Stimulated activated CD4-positive, alpha-beta T cell treated with anti-CD3 and anti-CD28 coated beads, Interleukin-2, amount 100 ng/mL, for 48 hours (primary cell): ENCODE measurements at regions not wholly inside any gene's neighbourhood (a gene's known extent, or its start where the extent isn't known, plus 50 kb on each side); places are given as distances from the start of the nearest gene placed in this dataset.

ENCODE experiments used
- DNase-seq, 2 donors: peaks; one replicate each; pipeline ENCODE4 v3.0.0-alpha.2; 2020

- DNase-seq: no peak
Observed at GRCh38 chr16:89043636-89044417, 49.8 kb upstream of the ACSF3 start.
